B cell (primary cell): ENCODE measurements at regions not wholly inside any gene's neighbourhood (a gene's known extent, or its start where the extent isn't known, plus 50 kb on each side); places are given as distances from the start of the nearest gene placed in this dataset.

Source experiments
- EZH2 ChIP-seq: IDR thresholded peaks from 2 replicates; pipeline ENCODE4 v1.6.1; 2012; ENCODE audit warnings: borderline replicate concordance, low read depth, mild to moderate bottlenecking, moderate library complexity, low read length; ENCODE audit not compliant: insufficient read depth, poor library complexity, severe bottlenecking
- TF ChIP-seq, protein P1 (sequence below): fragments of 200-600 bp; IDR thresholded peaks from one replicate; pipeline ENCODE4 v1.8.0; 2022; ENCODE audit warnings: antibody characterized with exemption, mild to moderate bottlenecking

DNA sequence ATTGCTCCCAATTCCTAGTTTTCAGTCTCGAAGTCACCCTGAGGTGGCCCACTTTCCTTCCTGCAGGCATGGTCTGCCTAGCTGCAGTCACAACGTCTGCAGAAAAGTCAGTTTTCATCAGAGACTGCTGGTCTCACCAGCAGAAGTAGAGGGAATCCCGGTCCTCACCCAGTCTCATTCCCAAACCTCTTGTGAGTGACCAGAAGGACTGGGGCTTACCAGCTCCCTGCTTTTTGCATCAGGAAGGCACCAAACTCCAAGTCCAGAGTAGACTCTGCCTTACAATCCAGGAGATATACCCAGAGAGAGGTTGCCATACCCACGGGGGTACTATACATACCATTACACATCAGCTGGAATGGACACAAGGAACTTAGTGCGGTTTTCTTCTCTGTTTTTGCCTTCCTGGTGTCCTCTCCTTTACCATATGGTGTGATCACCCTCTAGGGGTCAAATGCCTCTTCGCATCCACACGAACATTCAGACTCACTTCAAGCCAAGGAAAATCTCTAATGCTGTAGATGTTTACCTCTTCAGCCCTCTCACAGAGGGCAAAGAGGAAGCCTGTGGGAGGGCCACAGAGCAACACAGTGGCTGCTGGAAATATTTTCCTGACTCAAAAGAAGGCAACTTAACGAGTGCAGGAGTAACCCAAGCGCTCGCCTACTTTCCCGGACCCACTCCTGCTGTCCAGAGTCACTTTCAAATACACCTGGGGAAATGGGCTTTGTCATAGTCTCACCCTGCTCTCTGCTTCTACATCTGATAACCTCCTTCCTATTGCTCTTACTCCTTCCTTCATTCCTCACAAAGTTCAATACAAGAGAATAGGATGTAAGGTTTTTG is 220.9 kb downstream of the C7orf25 start:
- TF ChIP-seq, protein P1, sequence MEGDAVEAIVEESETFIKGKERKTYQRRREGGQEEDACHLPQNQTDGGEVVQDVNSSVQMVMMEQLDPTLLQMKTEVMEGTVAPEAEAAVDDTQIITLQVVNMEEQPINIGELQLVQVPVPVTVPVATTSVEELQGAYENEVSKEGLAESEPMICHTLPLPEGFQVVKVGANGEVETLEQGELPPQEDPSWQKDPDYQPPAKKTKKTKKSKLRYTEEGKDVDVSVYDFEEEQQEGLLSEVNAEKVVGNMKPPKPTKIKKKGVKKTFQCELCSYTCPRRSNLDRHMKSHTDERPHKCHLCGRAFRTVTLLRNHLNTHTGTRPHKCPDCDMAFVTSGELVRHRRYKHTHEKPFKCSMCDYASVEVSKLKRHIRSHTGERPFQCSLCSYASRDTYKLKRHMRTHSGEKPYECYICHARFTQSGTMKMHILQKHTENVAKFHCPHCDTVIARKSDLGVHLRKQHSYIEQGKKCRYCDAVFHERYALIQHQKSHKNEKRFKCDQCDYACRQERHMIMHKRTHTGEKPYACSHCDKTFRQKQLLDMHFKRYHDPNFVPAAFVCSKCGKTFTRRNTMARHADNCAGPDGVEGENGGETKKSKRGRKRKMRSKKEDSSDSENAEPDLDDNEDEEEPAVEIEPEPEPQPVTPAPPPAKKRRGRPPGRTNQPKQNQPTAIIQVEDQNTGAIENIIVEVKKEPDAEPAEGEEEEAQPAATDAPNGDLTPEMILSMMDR, result no peak
- no peak for TF ChIP-seq EZH2
